Effector CD4-positive, alpha-beta T cell (primary cell): ENCODE measurements at regions not wholly inside any gene's neighbourhood (a gene's known extent, or its start where the extent isn't known, plus 50 kb on each side); places are given as distances from the start of the nearest gene placed in this dataset.
"Not testable (repeated sequence)": the region's sequence is repeated elsewhere in the genome, so short reads cannot be mapped to it uniquely, and the experiment has no call there.

Source experiments
- DNase-seq: peaks from one replicate; pipeline ENCODE4 v3.0.0-alpha.2; 2020

DNA sequence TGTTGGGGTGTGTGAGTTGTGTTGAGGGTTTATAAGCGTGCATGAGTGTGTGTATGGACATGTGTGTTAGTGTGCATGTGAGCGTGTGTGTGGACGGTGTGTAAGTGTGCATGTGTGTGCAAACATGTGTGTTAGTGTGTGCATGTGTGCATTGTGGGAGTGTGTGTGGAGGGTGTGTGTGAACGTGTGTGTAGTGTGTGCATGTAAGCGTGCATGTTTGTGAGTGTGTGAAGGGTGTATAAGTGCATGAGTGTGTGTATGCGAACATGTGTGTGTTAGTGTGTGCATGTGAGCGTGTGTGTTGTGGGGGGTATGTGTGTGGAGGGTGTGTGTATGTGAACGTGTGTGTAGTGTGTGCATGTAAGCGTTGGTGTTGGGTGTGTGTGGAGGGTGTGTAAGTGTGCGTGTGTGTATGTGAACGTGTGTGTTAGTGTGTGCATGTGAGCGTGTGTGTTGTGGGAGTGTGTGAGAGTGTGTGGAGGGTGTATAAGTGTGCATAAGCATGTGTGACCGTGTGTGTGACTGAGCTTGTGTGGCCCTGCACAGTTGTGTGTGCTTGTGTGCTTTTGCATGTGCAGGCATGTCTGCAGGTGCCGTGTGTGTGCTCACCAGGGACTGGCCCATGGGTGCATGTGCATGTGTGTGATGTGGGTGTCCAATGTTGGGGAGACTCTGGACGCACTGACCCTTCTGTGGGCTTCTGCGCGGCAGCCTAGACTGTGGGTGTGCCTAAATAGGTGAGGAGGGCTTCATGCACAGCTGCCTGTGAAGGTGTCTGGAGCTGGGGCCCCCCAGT lies 866.2 kb downstream of the TBC1D22A start:
- no peak for DNase-seq

DNA sequence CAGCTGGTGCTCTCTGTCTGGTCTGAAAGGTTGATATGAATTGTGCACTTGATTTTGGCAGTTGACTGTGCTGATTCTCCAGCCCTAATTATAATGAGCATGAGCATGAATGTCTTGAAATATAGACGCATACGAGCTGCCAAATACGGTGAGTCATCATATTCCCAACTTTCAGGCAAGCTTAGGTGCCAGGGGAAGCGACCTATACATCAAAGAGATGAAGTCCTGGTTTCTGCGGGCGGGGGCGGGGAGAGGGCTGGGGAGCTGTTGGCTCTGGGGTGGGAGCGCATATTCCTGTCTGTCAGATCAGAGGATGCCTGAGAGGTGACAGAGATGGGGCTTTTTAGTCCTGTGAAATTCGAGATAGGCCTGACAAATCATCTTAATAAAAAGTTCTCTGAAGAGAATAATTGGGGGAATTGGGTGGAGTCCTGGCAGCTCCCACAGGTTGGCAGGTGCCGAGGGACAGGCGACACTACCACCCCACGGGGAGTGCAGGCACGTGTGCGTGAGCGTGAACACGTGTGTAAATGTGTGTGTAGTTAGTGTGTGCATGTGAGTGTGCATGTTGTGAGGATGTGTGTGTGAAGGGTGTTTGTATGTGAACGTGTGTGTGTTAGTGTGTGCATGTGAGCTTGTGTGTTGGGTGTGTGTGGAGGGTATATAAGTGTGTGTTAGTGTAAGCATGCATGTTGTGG lies 865.3 kb downstream of the TBC1D22A start:
- no peak for DNase-seq

DNA sequence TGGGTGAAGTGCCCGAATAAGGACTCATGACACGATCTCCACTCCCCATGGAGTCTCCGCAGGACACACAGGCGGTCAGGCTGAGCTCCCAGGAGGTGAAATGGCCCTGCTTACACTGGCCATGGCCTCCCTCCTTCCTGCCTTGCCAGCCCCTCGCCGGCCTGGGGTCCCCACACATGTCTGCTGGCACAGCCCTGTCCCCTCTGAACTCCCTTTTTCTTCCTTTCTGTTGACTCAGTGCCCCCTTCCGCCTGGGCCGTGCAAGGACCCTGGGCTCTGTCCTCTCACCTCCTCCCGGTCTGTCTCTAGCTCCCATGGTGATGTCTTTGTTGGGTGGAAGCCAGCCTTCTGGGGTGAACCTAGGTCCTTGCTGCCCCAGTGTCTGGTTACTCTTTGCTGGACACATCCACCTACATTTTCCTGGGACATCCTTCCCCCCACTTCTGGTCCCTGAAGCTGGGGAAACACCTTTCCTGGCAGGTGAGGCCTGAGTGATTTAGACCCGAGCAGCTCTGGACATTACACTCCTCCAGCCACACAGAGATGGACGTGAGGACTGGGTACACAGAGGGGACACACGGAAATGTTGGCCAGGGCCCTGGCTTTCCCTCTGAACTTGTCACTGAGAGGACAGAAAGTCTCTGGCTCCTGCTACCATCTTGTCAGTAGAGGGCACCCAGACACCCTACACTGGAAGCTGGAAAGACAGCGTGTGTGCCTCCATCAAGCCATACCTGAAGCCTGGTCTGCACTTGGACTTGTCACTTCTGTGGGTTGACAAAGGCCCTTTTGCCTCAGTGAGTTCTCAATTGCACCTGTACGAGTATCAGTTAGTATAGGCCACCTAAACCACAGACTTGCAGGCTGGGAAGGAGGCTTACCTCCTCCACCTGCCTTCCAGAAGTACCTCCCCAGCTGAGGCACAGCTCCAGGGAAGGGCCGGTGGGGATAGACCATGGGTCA lies 864.3 kb downstream of the TBC1D22A start:
- DNase-seq = no peak

DNA sequence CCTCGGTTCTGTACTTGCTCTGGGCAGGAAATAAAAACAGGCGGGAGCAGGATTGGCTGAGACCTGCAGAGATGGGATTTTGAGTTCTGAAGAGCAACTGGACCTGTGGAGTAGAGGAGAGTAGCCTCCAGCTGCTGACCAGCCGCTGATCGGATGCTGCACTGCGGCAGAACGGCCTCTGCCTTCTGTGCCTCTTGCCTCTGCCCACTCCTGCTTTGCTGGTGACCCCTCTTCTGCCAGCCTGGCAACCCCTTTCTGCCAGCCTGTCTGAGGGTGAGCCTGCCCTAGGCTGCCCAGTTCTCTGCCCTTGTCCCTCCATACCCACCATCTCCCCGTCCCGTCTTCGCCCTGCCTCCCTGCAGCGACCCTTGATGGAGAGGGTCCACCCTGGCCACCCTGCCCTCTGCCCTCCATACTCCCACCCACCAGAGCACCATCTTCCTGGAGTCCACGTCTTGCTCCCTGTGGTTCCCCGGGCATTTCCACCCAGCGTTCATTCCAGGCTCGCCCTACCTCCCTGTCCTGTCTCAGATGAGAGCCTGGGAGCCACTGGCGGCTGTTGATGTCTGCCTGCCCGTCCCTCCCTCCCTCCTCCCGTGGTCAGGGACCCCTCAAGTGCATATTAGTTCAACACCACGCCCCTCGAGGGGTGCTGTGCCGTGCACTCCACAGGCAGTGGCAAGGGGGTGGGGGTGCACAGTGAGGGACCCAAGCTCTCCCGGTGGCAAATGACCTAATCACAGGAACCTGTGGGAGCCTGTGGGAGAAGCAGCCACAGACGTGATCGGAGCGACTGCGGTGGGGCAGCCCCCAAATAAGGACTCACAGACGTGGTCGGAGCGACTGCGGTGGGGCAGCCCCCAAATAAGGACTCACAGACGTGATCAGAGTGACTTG lies 863.3 kb downstream of the TBC1D22A start:
- DNase-seq = no peak

DNA sequence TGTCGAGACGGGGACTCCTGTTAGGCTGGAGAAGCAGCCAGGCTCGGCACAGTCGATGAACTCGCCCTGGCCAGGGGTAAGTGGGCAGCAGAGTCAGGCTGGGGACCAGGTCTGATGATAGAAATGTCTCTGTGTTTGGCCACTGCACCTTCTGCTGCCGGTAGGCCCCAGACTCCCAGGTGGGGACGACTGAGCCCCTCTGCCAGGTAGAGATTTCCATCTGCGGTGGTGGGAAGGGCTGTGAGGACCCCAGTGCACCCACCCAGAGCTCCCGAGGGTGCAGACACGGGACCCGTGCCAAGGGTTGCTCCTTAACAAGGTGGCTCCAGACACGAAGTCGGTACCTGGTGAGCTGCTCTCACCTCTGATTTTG lies 862.5 kb downstream of the TBC1D22A start:
- no peak for DNase-seq

DNA sequence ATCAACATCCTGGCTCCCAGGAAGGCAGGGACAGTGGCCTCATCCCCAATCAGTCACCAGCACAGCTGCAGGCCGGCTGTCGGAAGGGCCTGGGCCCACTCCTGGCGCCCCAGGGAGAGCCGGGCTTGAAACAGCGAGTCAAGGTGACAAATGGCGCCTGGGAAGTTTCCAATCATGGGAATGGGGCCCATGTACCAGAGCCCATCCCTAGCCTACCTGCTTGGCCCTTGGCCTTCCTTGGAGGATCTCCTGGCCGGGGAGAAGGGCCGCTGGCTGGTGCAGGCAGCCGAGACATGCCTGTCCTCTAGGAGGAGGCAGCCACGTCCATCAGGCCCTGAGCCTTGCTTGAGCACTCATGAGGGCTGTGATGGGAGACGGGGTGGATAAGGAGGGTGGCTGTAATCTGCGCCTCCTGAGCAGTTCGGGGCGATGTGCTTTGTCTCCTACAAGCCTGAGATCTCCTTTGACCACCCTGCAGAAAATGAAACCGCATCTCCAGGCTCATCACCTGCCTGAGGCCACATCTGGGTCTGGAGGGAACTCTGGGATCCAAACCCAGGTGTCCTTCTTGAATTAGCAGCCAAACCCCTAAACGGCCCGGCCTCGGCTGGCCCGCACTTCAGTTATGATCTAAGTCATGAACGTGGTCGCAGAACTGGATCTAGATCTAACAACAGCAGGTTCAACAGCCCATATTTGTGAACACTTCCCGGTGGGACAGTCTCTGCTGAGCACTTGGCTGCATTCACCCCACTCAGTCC lies 862.0 kb downstream of the TBC1D22A start:
- DNase-seq = no peak

DNA sequence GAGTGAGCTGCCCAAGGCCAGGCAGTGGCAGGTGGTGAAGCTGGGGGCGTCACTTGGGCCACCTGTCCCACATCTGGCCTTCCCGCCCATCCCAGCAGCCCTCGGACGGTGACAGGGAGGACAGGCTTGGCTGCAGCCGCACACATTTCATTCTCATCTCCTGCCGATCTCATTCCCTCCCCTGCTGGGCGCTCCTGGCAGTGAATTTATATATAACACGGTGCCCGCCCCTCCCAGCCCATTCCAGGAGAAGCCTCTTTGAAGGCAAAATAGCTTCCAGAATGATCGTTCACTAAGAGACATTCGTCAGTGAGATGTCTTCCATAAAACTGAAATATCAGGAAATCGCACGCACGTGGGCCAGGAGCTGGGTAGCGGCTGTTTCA lies 861.3 kb downstream of the TBC1D22A start:
- no peak for DNase-seq

DNA sequence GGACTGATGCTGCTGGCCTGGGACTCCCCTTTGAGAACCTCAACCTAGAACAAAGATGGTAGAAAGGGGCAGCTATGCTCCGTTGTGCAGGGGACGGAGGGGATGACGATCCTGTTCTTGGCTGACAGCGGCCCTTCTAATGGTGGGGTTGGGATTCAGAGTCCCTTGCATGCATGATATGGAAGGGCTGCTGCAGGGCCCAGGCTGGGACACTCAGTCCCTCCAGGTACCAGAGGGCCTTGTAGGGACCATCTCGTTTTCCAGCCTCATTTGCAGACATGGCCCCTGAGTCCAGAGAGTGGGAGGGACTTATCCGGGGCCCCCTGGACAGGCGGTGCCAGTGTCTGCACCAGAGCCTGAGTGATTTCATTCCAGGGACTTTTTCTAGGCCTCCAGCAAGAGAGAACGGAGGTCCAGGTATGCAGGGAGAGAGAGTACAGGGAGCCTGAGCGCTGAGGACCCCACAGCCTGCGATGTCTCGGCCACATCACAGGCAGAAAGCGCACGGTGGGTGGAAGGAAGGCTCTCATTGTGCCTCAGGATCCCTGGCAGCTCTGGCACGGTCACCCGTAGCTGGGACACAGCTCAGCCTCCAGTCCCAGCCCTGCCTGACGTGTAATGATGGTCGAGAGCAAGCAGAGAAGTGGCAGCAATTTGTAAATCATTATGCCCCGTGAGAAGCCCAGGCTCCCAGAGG lies 860.8 kb downstream of the TBC1D22A start:
- no peak for DNase-seq

DNA sequence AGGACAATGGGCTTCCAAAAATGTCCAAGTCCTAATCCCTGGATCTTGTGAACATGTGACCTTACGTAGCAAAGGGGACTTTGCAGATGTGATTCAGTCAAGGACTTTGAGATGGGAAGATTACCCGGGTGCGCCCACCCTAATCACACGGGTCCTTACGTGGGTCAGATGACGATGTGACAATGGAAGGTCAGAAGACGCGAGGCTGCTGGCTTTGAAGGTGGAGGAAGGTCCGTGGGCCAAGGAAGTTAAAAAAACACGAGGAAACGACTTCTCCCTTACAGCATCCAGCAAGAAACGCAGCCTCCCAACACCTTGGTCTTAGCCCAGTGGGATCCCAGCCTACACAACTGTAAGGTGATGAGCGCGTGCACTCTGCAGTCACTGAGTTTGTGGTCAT lies 860.1 kb downstream of the TBC1D22A start:
- no peak for DNase-seq

DNA sequence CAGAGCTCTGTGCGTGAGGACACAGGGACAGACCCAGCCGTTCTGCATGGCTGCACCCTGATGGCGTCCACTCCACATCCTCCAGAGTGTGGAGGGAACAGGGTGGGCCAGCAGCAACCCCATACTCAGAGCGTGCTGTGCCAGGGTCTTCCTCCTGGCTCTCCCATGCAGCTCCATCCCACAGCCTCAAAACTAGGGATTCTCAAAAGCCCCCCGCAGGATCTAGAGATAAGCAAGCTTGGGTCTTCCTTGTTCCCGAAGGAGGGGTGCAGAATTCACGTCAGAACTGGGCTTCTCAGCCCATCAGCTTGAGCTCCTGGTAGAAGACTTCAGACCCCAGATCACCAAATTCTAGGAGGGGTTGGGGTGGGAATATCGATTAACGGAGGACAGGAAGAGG lies 858.8 kb downstream of the TBC1D22A start:
- no peak for DNase-seq

DNA sequence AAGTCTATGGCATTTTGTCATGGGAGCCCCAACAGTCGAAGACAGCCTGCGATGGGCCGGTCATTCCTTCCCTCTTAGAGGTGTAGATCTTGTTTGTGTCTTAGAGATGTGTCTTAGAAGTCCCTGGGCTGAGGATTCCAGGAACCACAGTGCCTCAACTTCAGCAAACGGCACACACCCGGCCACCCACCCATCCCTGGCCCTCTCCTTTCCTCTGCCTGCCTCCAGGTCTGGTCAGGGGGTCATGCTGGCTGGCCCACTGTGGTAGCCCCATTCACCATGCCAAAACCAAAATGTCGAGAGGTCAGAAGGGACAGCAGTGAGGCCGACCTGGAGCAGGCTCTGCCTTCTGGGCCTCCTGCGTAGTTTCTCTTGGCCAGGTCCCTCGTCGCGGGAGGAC lies 857.9 kb downstream of the TBC1D22A start:
- no peak for DNase-seq

DNA sequence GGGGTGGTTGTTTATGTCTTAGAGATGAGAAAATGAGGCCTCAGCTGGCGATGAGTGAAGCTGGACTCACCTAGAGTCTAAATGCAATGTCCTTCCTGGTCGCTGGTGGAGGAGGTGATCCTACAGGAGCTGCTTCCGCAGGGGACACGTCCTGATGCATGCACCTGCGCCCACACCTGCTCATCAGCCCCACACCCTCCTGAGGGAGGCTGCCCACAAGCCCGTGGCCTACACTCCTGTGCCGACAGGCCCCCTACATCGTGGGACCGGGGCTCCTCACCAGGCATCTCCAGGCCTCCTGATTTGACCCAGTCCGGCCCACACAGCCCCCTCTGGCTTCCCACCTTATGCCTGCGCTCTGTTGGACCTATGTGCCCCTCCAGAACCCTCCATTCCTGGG lies 857.2 kb downstream of the TBC1D22A start:
- DNase-seq = no peak

DNA sequence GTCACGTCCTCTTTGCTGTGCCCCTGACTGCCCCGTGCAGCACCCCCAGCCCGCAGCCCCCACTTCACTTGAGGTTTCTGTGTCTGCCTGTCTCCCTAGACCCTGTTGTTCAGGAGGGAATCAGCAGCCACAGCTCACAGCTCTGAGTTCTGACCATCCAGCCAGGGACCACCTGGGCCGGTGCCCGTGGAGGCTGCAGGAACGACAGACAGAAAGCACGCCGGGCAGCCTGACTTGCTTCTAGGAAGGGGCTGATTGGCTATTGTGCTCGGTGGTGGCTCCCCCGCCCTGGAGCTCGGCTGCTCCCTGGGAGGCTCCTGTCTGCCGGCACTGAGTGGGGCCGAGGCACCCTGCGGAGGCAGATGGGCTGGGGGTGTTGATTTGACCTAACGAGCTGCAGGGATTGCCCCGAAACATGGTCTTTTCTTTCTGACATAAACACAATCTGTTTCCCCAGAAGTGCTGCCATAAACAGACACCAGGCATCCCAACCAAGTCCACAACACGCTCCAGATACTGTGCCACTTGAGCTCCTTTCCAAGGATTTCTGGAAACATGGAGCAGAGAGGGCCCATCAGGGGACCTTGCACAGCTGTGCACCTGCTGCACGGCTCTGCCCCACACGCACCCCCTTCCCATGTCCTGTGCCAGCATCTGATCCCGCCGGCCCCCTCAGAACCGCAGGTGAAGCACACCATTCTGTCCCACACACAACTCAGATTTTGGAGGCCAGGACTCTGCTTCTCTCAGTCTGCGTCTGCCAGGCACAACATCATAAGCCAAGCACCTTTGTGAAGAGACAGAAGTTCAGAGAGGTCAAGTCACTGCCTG lies 855.9 kb downstream of the TBC1D22A start:
- DNase-seq = no peak

DNA sequence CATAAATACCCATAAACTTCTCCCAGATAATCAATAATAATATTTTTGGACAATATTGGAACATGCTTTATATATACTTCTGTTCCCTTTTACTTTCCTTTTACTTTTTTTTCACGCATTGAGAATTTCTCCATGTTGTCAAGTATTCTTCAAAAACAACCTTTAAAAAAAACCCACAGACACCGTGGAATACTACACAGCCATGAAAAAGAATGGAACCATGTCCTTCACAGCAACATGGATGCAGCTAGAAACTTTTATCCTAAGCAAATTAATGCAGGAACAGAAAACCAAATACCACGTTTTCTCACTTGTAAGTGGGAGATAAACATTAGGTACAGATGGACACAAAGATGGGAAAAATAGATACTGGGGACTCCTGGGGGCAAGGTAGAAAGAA lies 854.7 kb downstream of the TBC1D22A start:
- DNase-seq = no peak

DNA sequence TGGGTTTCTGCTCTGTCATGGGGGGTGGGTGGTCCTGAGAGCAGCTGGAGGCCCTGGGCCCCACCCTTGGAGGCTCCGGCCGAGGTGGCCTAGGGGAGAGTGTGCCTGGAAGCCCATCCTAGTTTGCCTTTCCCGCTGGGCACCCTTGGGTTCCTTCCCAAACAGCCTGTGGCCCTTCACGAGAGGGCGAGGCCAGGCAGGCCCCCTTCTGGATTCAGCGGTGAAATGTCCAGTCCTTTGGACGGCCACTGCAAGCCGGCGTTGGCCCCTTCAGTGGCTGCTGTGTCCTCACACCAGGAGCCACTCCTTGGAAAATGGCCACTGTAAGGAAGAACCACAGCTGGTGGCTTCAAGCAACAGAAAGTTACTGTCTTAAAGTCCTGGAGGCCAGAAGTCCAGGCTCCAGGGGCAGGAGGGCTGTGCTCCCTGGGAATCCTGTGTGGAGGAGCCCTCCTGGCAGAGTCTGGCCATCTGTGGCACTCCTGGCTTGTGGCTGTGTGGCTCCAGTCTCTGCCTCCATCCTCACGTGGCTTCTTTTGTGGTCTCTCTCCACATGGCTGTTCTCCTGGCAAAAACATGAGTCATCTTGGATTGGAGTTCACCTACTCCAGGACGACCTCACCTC lies 854.1 kb downstream of the TBC1D22A start:
- no peak for DNase-seq

DNA sequence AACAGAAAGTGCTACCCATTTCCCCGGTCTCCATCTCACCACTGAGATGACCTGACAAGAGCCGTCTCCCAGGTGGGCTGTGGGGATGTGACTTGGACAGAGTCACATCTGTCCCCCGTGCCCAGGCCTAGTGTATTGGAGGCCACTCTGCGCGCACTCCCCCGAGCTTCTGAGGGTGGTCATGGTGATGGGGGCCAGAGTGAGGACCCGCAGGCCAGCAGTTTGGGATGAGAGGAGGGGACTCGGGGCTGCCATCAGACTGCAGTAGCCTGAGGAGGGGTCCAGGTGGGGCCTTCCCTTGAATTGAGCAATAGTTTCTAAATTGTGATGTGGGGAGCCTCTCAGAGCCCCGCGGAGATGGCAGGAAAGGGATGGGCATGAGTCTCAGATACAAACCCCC lies 852.6 kb downstream of the TBC1D22A start:
- no peak for DNase-seq

DNA sequence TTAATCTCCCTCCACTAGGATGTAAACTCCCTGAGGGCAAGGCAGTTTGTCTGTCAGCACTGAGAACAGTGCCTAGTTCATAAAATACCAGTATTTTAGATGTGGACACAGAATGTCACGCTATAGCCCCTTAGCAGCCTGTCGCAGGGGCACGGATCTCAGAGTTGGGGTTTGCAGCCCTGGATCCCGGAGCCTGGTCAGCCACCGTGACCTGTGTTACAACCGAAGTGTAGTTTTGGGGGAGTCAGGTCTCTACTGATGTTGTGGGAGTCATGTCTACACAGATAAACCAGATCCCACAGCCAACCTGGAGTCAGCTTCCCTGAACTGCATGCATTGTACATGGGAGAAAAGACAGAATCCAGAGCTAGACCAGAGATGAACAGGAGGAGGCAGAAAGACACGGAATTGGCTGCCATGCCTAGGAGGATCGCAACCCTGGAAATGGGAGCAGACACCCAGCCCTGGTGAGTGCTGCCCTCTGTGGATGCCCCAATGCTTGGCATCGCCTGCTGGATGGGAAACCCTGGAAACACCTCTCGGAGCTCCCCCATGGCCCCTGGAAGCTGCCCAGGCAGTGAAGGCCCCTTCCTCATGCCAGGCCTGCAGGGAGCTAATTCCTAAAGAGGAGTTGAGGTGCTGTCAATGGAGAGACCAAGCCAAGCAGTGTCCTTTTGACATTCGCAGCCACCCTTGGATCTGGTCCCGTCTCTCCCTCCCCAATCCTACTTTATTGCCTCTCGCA lies 851.3 kb downstream of the TBC1D22A start:
- no peak for DNase-seq

DNA sequence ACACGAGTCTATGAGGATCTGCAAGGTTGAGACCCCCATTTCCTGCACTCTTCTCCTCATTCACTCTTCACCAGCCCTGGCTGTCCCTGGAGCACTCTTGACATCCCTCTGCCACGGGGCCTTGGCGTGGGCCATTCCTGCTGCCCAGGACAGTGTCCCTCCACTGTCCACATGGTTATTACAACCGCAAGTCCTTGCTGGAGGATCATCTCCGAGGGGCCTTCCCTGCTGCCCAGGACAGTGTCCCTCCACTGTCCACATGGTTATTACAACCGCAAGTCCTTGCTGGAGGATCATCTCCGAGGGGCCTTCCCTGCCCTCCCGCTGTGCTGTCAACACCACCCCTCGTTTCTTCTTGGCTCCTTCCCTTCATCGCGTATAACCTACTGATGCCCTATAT lies 850.7 kb downstream of the TBC1D22A start:
- not testable (repeated sequence) for DNase-seq
